SK-N-SH (cell line): ENCODE measurements at regions not wholly inside any gene's neighbourhood (a gene's known extent, or its start where the extent isn't known, plus 50 kb on each side); places are given as distances from the start of the nearest gene placed in this dataset.

ENCODE experiments used
- CTCF ChIA-PET: fragments of 300-600, 350-600 bp; formaldehyde crosslinking; extraction: SDS; loops from one replicate; lab custom pipeline; 2021; lab: Yijun Ruan, JAX
- POLR2A ChIA-PET: fragments of 350-600 bp; sonication (Branson Sonifier 250); formaldehyde crosslinking; extraction: SDS; loops from one replicate; lab custom pipeline; 2020; ENCODE audit warnings: antibody characterized with exemption, inconsistent platforms; lab: Yijun Ruan, JAX
- DNase-seq: peaks from one replicate; pipeline ENCODE4 v3.0.0; 2012
- H2AFZ ChIP-seq: fragments of 200-600 bp; sonication (generic); 2 replicates; pipeline ENCODE4 v1.8.1; 2016; ENCODE audit warnings: antibody characterized with exemption, mild to moderate bottlenecking, low read depth
- H3F3A ChIP-seq: fragments of 200-600 bp; sonication (generic); replicated peaks from 2 replicates; pipeline ENCODE3; 2016; ENCODE audit warnings: antibody characterized with exemption, mild to moderate bottlenecking; ENCODE audit not compliant: insufficient read depth
- H3K27ac ChIP-seq, 2 experiments: fragments of 200-500 bp in 1 of 2; fragments of 200-600 bp in 1 of 2; sonication (Bioruptor generic) in 1 of 2; sonication (generic), shearing (Covaris generic) in 1 of 2; 2 replicates each; pipeline versions ENCODE4 v1.5.1 to v1.6.1; 2014 to 2016; ENCODE audit warnings: low read depth in 2 of 2, inconsistent platforms in 1 of 2, low read length in 1 of 2, mild to moderate bottlenecking in 1 of 2, mixed read lengths in 1 of 2
- H3K27me3 ChIP-seq: fragments of 200-600 bp; sonication (generic), shearing (Covaris generic); 2 replicates; pipeline ENCODE4 v1.6.1; 2016; ENCODE audit warnings: mixed run types; ENCODE audit not compliant: insufficient read depth
- H3K36me3 ChIP-seq, 2 experiments: fragments of 200-500 bp in 1 of 2; fragments of 200-600 bp in 1 of 2; sonication (Bioruptor generic) in 1 of 2; sonication (generic) in 1 of 2; replicated peaks in 1 of 2; 2 replicates each; pipeline versions ENCODE3 to v1.5.1; 2014 to 2016; ENCODE audit warnings: low read length in 1 of 2, mild to moderate bottlenecking in 1 of 2; ENCODE audit not compliant: insufficient read depth in 2 of 2, control insufficient read depth in 1 of 2
- H3K4me1 ChIP-seq, 2 experiments: fragments of 200-500 bp in 1 of 2; fragments of 200-600 bp in 1 of 2; sonication (Bioruptor generic) in 1 of 2; sonication (generic), shearing (Covaris generic) in 1 of 2; 2 replicates each; pipeline versions ENCODE4 v1.5.1 to v1.6.1; 2014 to 2016; ENCODE audit warnings: low read depth in 1 of 2, low read length in 1 of 2, mixed run types in 1 of 2; ENCODE audit not compliant: insufficient read depth in 2 of 2, control insufficient read depth in 1 of 2
- H3K4me2 ChIP-seq: fragments of 200-600 bp; sonication (generic), shearing (Covaris generic); 2 replicates; pipeline ENCODE4 v1.6.1; 2017; ENCODE audit warnings: mixed run types
- H3K4me3 ChIP-seq, 2 experiments: fragments of 200-500 bp in 1 of 2; fragments of 200-600 bp in 1 of 2; sonication (Bioruptor generic) in 1 of 2; sonication (generic), shearing (Covaris generic) in 1 of 2; 2 replicates each; pipeline versions ENCODE4 v1.5.1 to v1.8.1; 2014 to 2016; ENCODE audit warnings: low read depth in 2 of 2, inconsistent platforms in 1 of 2, low read length in 1 of 2, mild to moderate bottlenecking in 1 of 2, mixed read lengths in 1 of 2, moderate library complexity in 1 of 2
- H3K79me2 ChIP-seq: fragments of 200-600 bp; sonication (generic); 2 replicates; pipeline ENCODE4 v1.8.1; 2017; ENCODE audit warnings: mild to moderate bottlenecking; ENCODE audit not compliant: insufficient read depth
- H3K9ac ChIP-seq: fragments of 200-600 bp; sonication (generic); 2 replicates; pipeline ENCODE4 v1.6.1; 2017; ENCODE audit warnings: mixed run types
- H3K9me2 ChIP-seq: fragments of 200-600 bp; sonication (generic); 2 replicates; pipeline ENCODE4 v1.6.1; 2017; ENCODE audit warnings: mixed run types
- H3K9me3 ChIP-seq: fragments of 200-600 bp; sonication (generic); 2 replicates; pipeline ENCODE4 v1.6.1; 2017; ENCODE audit warnings: mixed run types, mild to moderate bottlenecking, moderate library complexity
- H4K20me1 ChIP-seq: fragments of 200-600 bp; sonication (generic); 2 replicates; pipeline ENCODE4 v1.6.1; 2017; ENCODE audit warnings: mild to moderate bottlenecking, mixed run types; ENCODE audit not compliant: insufficient read depth
- FOXM1 ChIP-seq: IDR thresholded peaks from 2 replicates; pipeline ENCODE4 v1.4.0; 2012; ENCODE audit warnings: low read depth, mild to moderate bottlenecking
- PBX3 ChIP-seq: IDR thresholded peaks from 2 replicates; pipeline ENCODE4; 2012
- POLR2AphosphoS5 ChIP-seq: IDR thresholded peaks from 2 replicates; pipeline ENCODE4 v1.6.1; 2012; ENCODE audit warnings: low read depth, low read length
- RCOR1 ChIP-seq: fragments of 150-350 bp; IDR thresholded peaks from 2 replicates; pipeline ENCODE4 v1.6.1; 2017; ENCODE audit warnings: antibody characterized with exemption, low read length
- SIN3A ChIP-seq: IDR thresholded peaks from 2 replicates; pipeline ENCODE4 v1.6.1; 2012; ENCODE audit warnings: low read depth, mild to moderate bottlenecking, low read length, moderate library complexity, borderline replicate concordance
- TCF12 ChIP-seq: IDR thresholded peaks from 2 replicates; pipeline ENCODE4 v1.4.0; 2012
- WGBS: methylation state at CpG from one replicate; pipeline ENCODE4 v1.1.6; 2017; ENCODE audit warnings: low lambda C conversion rate; 5-methylcytosine and 5-hydroxymethylcytosine counted together
- TF ChIP-seq, protein P1 (sequence below): fragments of 150-350 bp; IDR thresholded peaks from 2 replicates; pipeline ENCODE4 v1.6.1; 2016; ENCODE audit warnings: mild to moderate bottlenecking, low read depth, low read length
- TF ChIP-seq, protein P2 (sequence below): fragments of 200-600 bp; sonication (generic); IDR thresholded peaks from 2 replicates; pipeline ENCODE4 v1.6.1; 2017; ENCODE audit warnings: antibody characterized with exemption, mild to moderate bottlenecking, moderate library complexity
- TF ChIP-seq, protein P3 (sequence below): fragments of 150-350 bp; IDR thresholded peaks from 2 replicates; pipeline ENCODE4 v1.6.1; 2017; ENCODE audit warnings: antibody characterized with exemption, low read length, low read depth, borderline replicate concordance

DNA sequence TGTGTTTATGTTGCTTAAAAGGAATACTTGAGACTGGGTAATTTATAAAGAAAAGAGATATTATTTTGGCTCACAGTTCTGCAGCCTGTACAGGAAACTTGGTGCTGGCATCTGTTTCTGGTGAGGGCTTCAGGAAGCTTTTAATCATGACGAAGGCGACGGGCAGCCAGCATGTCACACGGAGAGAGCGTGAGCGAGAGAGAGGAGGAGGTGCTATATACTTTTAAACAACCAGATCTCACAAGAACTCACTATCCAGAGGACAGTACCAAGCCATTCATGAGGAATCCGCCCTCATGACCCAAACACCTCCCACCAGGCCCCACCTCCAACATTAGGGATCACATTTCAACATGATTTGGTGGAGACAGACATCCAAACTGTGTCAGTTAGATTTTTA lies 163.4 kb upstream of the TSC22D1 start (continued):
- TF ChIP-seq, protein P1, sequence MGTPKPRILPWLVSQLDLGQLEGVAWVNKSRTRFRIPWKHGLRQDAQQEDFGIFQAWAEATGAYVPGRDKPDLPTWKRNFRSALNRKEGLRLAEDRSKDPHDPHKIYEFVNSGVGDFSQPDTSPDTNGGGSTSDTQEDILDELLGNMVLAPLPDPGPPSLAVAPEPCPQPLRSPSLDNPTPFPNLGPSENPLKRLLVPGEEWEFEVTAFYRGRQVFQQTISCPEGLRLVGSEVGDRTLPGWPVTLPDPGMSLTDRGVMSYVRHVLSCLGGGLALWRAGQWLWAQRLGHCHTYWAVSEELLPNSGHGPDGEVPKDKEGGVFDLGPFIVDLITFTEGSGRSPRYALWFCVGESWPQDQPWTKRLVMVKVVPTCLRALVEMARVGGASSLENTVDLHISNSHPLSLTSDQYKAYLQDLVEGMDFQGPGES: no peak
- TF ChIP-seq, all 33 proteins: peak for 0

- Histone ChIP-seq H3K4me2 (no peak overlapping the region), H3K36me3 (no peaks in the 10 kb centered on the region), H3K27ac (no peak overlapping the region), H3K79me2 (no peaks in the 10 kb centered on the region), H3K9me2 (no peaks in the 10 kb centered on the region), H3K4me1 (peaks cover 5 to 20% of the 10 kb centered on the region in 2 experiments; a peak in 2 of 4 replicates), H3K4me3 (no peak overlapping the region), H3K27me3 (no peaks in the 10 kb centered on the region), H2AFZ (no peak overlapping the region), H3K9ac (no peak overlapping the region), H3K9me3 (no peaks in the 10 kb centered on the region), H3F3A (no peaks in the 10 kb centered on the region), H4K20me1 (no peaks in the 10 kb centered on the region)
- POLR2A ChIA-PET: no interaction called here
- CTCF ChIA-PET: interaction anchor here (0.6 to 2.2 kb wide), 2 partner anchors 12 to 20 kb away, joined by 3 to 9 read pairs; no protein-coding TSS in a partner anchor
- no peak for TF ChIP-seq TCF12
- TF ChIP-seq, protein P2, sequence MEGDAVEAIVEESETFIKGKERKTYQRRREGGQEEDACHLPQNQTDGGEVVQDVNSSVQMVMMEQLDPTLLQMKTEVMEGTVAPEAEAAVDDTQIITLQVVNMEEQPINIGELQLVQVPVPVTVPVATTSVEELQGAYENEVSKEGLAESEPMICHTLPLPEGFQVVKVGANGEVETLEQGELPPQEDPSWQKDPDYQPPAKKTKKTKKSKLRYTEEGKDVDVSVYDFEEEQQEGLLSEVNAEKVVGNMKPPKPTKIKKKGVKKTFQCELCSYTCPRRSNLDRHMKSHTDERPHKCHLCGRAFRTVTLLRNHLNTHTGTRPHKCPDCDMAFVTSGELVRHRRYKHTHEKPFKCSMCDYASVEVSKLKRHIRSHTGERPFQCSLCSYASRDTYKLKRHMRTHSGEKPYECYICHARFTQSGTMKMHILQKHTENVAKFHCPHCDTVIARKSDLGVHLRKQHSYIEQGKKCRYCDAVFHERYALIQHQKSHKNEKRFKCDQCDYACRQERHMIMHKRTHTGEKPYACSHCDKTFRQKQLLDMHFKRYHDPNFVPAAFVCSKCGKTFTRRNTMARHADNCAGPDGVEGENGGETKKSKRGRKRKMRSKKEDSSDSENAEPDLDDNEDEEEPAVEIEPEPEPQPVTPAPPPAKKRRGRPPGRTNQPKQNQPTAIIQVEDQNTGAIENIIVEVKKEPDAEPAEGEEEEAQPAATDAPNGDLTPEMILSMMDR: peak; percentile 21; the same call in 1 of the 2 replicates
- TF ChIP-seq, protein P1: no peak
- TF ChIP-seq, protein P3, sequence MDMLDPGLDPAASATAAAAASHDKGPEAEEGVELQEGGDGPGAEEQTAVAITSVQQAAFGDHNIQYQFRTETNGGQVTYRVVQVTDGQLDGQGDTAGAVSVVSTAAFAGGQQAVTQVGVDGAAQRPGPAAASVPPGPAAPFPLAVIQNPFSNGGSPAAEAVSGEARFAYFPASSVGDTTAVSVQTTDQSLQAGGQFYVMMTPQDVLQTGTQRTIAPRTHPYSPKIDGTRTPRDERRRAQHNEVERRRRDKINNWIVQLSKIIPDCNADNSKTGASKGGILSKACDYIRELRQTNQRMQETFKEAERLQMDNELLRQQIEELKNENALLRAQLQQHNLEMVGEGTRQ: no peak
- WGBS: 76% methylated on average over 4 of the region's 4 CpGs
- DNase-seq: no peak
These were observed 163.0 kb upstream of the TSC22D1 start for GRCh38 chr13:44739120-44739519.

- Histone ChIP-seq H3K4me1 (peaks cover 6 to 21% of the 10 kb centered on the region in 2 experiments; a peak in 2 of 4 replicates), H3K4me3 (no peak overlapping the region), H3K27me3 (no peaks in the 10 kb centered on the region), H3F3A (no peaks in the 10 kb centered on the region), H3K4me2 (no peak overlapping the region), H3K36me3 (no peaks in the 10 kb centered on the region), H2AFZ (no peak overlapping the region), H3K9me2 (no peaks in the 10 kb centered on the region), H3K9me3 (no peaks in the 10 kb centered on the region), H4K20me1 (no peaks in the 10 kb centered on the region), H3K27ac (no peak overlapping the region), H3K9ac (no peak overlapping the region), H3K79me2 (no peaks in the 10 kb centered on the region)
- CTCF ChIA-PET: interaction anchor here (0.6 to 2.2 kb wide), 3 partner anchors 12 to 22 kb away, joined by 3 to 9 read pairs (median 3); no protein-coding TSS in a partner anchor
- POLR2A ChIA-PET: no interaction called here
- DNase-seq: no peak
- no peak for TF ChIP-seq SIN3A
- no peak for TF ChIP-seq PBX3
- no peak for TF ChIP-seq FOXM1
- no peak for TF ChIP-seq POLR2AphosphoS5
- TF ChIP-seq RCOR1: no peak
- WGBS: 91% methylated on average over 2 of the region's 2 CpGs
These were observed 162.3 kb upstream of the TSC22D1 start for GRCh38 chr13:44738463-44738862.
